ENCODE measurements at regions not wholly inside any gene's neighbourhood (a gene's known extent, or its start where the extent isn't known, plus 50 kb on each side); places are given as distances from the start of the nearest gene placed in this dataset.

DNA sequence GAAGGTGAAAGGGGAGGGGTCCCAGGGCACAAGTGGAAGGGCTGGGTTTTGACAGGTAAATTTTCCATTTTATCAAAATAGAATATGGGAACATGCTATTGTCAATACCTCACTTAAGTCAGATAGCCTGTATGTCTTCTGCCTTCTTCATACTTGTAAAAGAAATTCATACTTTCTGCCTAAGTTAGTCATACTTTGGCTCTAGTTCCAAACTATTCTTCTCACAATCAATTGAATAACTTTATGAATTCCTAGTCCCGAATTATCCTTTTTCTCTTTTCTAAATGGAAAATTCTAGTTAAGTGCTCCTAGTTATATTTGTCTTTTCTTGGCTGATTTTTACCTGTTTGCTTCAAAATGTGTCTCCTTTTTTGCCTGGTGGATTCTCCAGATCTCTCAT is 271.4 kb downstream of the CSNK1G3 start:
- no peak for DNase-seq

DNA sequence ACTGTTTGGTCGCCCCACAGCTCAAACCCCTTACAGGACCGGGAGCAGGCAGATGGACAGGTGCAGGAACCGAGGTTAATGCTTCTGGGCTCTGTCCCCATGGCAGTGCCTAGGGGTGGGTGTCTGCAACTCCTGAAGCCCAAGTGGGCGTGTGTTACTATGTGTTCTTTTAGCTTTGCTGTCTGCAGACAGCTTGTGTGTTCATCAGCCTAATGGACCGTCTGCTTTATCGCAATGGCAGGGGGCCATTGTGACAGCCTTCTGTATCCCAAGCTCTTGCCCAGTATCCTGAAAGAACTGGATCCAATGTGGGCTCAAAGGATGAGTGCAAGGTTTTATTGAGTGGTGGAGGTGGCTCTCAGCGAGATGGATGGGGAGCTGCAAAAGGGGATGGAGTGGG is 266.7 kb downstream of the CSNK1G3 start:
- DNase-seq = no peak

- DNase-seq = no peak
These were observed 264.8 kb downstream of the CSNK1G3 start for GRCh38 chr5:123776761-123777160.

GRCh38 chr5:123771715-123772114 is 259.7 kb downstream of the CSNK1G3 start:
- DNase-seq = no peak

DNA sequence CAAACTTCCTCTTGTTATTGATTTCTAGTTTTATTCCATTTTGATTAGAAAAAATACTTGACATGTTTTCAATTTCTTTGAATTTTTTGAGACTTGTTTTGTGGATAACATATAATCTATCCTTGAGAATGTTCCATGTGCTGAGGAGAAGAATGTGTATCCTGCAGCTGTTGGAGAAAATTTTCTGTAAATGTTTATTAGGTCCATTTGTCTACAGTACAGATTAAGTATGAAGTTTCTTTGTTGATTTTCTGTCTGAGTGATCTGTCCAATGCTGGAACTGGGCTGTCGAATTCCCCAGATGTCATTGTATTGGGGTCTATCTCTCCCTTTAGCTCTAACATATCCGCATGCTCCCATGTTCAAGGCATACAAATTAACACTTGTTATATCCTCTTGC is 251.2 kb downstream of the CSNK1G3 start:
- no peak for DNase-seq

DNA sequence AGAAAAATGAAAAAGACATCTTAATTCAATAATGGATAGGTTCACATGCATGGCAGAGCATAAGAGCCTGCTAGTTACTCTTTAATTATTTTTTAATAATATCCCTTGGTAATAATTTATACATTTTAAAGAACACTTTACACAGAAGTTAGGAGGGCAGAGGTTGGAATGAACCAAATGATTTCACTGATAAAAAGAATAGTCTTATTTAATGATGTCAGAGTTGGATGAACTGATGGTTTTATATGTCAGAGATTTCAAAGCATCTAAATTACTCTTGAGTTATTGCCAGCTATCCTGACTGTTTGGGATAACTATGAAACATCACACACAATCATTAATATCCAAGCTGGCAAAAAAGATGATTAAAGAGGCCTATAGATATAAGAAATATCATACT is 244.8 kb downstream of the CSNK1G3 start:
- no peak for DNase-seq

- DNase-seq = no peak
These were observed 244.3 kb downstream of the CSNK1G3 start for GRCh38 chr5:123756318-123756665.

DNA sequence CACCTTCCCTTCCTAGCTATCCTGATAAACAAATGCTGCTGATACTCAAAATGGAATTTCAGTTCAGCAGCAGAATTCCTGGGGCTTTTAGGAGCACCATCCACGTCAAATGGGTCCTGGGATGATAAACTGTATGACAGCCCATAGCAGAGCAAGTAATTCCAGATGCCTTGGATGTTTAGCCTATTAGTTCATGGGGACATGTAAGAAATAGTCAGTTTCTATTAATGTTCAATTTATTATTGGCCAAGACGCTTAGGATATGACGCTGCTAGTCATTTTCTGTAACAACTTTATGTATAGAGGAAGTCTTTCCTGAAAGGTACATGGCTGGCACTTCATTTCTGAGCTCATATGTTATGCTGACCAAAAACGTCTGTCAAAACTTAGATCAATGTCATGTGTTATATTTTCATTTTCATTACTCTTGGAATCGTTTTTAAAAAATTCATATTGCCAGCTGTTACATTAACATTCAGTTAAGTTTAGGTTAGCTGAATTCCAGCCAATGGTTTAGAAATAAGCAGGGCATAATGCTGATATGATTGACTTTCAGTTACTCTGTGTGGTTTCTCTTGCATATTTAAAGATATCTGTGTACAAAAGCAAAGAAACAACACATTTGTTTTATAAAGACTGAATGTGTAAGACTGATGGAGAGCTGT is 243.8 kb downstream of the CSNK1G3 start:
- no peak for DNase-seq

DNA sequence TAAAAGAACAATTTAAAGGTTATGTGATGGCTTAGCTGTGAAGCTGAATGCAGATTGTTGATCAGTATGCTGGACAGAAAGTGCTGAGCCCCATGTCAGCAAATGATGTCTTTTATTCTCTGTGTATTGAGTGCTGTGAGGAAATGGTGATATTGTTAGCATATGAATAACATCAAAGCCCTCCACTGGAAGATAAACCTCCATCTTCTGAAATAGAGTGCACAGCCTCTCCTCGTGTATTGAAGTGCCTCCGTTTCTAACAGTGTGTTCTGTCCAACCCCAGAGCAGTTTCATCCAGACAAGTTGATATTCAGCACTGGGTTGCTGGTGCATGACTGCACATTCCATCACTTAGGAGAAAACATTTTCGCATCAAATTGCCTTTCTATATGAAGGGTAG is 242.9 kb downstream of the CSNK1G3 start:
- DNase-seq = no peak

GRCh38 chr5:123753937-123754891 is 242.2 kb downstream of the CSNK1G3 start:
- no peak for DNase-seq

DNA sequence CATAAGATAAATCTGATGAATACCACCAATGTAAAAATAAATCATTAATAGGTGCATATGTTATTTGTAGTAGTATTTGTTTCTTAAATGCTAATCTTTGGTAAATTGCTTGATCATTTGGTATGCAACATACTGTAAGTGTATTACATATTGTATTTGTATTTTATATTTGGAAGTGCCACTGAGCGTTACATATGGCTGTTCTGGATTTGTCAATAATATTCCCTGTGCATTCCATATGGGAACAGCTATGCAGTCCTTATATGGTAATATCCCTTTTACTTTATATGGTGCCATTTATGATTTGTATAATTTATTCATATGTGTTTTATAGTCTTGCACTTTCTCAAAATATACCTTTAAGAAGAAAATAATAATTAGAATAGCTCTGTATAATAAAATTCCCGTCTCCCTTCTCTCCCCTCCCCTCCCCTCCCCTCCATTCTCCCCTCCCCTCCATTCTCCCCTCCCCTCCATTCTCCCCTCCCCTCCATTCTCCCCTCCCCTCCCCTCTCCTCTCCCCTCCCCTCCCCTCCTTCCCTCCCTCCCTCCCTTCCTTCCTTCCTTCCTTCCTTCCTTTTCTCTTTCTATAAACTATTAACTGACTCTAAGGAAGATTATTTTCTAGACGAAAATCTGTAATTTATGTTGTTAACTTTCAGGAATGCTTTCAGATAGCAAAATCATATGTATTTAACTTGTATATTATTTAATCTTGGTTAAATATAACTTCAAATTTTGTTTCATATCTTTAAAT is 241.4 kb downstream of the CSNK1G3 start:
- DNase-seq = no peak

DNA sequence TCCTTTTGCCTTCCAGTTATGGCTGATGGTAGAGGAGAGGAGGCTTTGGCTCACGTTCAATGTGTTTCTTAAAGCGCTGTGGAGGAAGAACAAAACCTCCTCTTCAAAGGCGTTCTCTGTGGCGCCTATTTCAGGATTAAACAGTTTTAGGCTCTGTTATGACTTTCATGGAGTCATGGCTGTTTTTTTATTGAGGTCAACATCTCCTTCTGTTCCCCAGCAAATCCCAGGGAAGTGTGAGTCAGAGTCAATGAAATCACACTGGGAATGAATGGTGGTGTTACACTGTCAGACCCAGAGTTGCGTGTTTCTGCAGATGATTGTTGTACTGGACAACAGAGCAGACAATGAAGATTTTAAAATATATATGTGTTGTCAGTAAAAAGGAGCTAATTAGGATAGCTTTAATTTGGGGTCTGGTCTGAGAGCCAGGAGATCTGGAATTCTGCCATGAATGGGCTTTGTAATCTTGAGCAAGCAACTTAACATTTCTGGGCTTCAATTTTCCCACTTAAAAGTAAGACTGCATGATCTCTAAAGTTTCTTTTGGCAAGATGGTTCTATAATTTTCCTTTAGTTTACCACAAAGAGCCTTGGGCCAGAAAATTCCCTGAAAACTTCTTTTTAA is 240.7 kb downstream of the CSNK1G3 start:
- no peak for DNase-seq

GRCh38 chr5:123751670-123752069 is 239.7 kb downstream of the CSNK1G3 start:
- DNase-seq = no peak

- DNase-seq = no peak
These were observed 236.3 kb downstream of the CSNK1G3 start for GRCh38 chr5:123748239-123748638.

DNA sequence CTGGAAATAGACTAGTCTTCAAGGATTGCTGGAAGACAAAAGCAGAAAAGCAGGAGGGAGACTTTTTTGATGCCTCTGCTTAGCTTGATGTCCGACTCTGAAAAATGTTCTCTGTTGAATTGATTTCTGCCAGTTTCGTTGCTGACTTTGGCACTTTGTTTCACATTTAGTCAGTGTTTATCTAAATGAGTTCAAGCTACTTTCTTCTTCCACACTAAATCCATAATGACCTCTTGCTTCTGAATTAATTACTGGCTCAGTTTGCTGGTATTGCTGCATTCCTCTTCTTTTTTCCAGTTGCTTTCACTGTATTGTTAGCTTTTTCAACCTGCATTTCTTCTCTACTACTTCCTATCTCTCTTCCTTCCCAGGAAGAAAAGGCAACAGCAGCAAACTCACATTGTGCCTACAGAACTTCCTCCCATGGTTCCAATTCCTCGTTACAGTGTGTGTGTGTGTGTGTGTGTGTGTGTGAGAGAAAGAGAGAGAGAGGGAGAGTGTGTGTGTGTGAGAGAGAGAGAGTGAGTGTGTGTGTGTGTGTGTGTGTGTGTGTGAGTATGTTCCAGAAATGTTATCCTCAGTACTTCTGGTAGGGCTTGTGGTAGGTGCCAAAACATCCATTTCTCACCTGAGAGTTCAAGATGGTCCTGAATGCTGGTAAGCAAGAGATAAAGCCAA is 234.8 kb downstream of the CSNK1G3 start:
- no peak for DNase-seq

- no peak for DNase-seq
These were observed 232.1 kb downstream of the CSNK1G3 start for GRCh38 chr5:123743990-123744583.

GRCh38 chr5:123735384-123735783 is 223.4 kb downstream of the CSNK1G3 start:
- DNase-seq = no peak

GRCh38 chr5:123732257-123732656 is 220.3 kb downstream of the CSNK1G3 start:
- no peak for DNase-seq

DNA sequence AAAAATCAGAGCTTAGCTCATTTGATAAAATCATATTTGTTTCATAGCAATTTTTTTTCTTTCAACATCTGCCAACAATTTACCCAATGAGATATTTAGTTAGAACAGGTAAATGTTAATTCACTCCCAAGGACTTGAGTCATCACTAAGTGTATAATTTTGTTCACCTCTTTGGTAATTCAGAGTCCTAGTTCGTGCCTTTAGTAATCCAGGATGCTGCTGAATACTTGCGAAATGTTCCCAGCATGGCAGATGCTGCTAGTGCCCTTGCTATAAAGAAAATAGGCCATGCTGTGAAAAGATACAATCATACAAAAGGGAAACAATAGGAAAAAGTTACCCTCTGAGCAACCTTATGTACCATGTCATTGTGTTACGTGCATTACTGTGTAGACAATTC is 210.5 kb downstream of the CSNK1G3 start:
- no peak for DNase-seq

- DNase-seq = no peak
These were observed 209.8 kb downstream of the CSNK1G3 start for GRCh38 chr5:123721675-123722276.

DNA sequence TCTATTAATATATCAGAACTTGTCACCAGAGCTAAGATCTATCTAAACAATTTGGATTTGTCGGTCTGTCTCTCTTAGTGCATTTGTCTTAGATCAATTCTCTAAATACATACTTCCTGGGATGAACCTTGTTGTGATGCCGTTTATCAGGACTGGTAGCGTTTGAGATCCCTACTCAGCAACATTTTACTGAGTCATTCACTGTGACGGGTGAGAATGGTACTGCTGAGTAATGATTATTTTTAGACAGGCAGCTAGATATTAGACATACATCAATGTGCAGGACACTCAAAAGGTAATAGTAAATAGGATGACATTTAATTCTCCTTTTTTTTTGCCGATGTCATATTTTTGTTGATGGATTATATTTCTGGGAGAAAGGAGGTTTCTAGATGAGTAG is 209.0 kb downstream of the CSNK1G3 start:
- no peak for DNase-seq

DNA sequence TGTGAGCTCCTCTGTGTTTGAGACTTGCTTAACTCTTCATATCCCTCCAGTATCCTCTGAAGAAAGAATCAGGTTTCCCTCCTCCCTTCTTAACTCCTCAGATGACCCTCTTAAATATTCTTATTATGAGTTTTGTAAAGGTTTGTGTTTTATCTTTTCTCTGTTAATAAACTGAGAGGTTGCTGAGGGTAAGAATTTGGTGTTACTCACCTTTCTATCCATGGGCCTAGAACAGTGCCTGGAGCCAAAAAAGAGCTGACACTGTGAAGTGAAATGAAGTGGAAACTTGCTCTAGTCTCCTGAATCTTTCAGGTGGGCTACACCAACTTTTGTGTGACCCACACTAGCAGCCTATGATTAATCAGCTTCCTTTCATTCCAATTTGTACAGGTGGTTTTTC is 208.4 kb downstream of the CSNK1G3 start:
- DNase-seq = no peak

Data from CD4-positive, alpha-beta T cell treated with Interleukin-12 subunit alpha and Interleukin-12 subunit beta, for 1 hour (primary cell).